ENCODE measurements at regions not wholly inside any gene's neighbourhood (a gene's known extent, or its start where the extent isn't known, plus 50 kb on each side); places are given as distances from the start of the nearest gene placed in this dataset.

DNA sequence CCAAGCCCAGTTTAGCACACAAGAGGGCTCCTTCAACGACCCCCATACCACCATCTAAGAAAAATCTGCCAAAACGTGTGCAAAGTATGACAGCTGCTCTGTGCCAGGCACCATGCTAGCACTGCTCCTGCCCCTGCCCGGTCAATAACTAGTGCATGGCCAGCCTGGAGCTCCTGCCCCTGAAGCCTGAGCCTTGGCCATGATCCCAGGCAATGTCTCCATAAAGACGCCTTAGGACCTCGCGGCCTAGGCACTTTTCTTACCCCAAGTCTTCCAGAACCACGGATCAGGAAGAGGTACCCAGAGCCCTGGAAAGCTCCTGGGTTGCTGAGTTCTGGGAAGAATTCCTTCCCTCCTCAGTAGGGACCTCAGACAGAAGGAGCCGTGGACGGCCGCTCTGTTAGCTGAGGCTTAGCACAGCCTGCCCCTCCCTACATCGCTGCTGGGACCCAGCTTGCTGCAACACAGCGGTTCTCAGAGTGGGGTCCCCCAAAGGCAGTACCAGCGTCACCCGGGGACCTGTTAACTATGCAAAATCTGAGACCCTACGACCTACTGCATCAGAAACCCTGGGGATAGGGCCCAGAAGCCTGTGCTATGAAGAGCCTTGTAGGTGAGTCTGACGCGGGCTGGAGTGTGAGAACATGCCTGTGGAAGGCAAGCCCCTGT is 117.8 kb upstream of the TWIST2 start:
- DNase-seq (ENCODE audit: extremely low spot score in 2 of 2), result peak; percentile 83 to 88
- TF ChIP-seq, protein P1, sequence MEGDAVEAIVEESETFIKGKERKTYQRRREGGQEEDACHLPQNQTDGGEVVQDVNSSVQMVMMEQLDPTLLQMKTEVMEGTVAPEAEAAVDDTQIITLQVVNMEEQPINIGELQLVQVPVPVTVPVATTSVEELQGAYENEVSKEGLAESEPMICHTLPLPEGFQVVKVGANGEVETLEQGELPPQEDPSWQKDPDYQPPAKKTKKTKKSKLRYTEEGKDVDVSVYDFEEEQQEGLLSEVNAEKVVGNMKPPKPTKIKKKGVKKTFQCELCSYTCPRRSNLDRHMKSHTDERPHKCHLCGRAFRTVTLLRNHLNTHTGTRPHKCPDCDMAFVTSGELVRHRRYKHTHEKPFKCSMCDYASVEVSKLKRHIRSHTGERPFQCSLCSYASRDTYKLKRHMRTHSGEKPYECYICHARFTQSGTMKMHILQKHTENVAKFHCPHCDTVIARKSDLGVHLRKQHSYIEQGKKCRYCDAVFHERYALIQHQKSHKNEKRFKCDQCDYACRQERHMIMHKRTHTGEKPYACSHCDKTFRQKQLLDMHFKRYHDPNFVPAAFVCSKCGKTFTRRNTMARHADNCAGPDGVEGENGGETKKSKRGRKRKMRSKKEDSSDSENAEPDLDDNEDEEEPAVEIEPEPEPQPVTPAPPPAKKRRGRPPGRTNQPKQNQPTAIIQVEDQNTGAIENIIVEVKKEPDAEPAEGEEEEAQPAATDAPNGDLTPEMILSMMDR (IDR thresholded peaks at IDR 0.05), result no peak
- no peak for TF ChIP-seq POLR2A (IDR thresholded peaks at IDR 0.05)
- TF ChIP-seq POLR2AphosphoS5 (IDR thresholded peaks at IDR 0.05; ENCODE audit: insufficient read depth in 1 of 2, low read depth in 1 of 2), result no peak
- Histone ChIP-seq H3K4me1 (peaks cover 38% of the 10 kb centered on the region), H3K36me3 (no peaks in the 10 kb centered on the region), H3K27ac (peak overlapping the region; percentile 90), H3K27me3 (no peaks in the 10 kb centered on the region), H3K9me3 (no peaks in the 10 kb centered on the region), H3K4me3 (no peak overlapping the region)
- intact Hi-C loops (cut with DNase I), result no loop called here

GRCh38 chr2:238730881-238731280 is 117.0 kb upstream of the TWIST2 start:
- no peaks in the 10 kb centered on the region for H3K27me3 ChIP-seq
- H3K9me3 ChIP-seq, result no peaks in the 10 kb centered on the region
- intact Hi-C loops (cut with DNase I), result no loop called here
- H3K27ac ChIP-seq, result peak overlapping the region; percentile 90
- H3K4me1 ChIP-seq, result peaks cover 37% of the 10 kb centered on the region
- TF ChIP-seq, protein P1 (IDR thresholded peaks at IDR 0.05), result no peak
- TF ChIP-seq POLR2AphosphoS5 (IDR thresholded peaks at IDR 0.05; ENCODE audit: insufficient read depth in 1 of 2, low read depth in 1 of 2) (no peak), POLR2A (IDR thresholded peaks at IDR 0.05) (no peak)
- H3K36me3 ChIP-seq, result no peaks in the 10 kb centered on the region
- no peak for DNase-seq (ENCODE audit: extremely low spot score in 2 of 2)
- no peak overlapping the region for H3K4me3 ChIP-seq

DNA sequence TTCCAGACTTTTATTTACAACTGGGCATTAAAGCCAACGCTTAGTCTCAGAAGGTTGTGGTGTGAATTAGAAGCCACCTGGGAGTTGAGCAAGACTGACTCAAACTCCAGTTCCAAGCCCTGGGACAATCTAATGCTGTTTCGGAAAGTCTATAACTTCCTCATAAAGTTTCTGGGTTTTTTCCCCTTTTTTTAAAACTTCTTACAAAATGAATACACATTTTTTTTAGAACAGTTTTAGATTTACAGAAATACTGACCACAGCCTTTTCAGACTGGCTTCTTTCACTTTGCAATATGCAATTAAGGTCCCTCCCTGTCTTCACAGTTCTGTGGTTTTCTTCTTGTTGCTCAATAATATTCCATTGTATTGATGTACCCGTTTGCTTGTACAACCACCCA is 115.9 kb upstream of the TWIST2 start:
- Histone ChIP-seq H3K9me3 (no peaks in the 10 kb centered on the region), H3K27me3 (no peaks in the 10 kb centered on the region), H3K4me3 (no peak overlapping the region), H3K4me1 (peaks cover 28% of the 10 kb centered on the region), H3K36me3 (no peaks in the 10 kb centered on the region), H3K27ac (peak overlapping the region; percentile 11)
- TF ChIP-seq POLR2AphosphoS5 (IDR thresholded peaks at IDR 0.05; ENCODE audit: insufficient read depth in 1 of 2, low read depth in 1 of 2) (no peak), POLR2A (IDR thresholded peaks at IDR 0.05) (no peak)
- TF ChIP-seq, protein P1 (IDR thresholded peaks at IDR 0.05), result no peak
- intact Hi-C loops (cut with DNase I), result no loop called here
- DNase-seq (ENCODE audit: extremely low spot score in 2 of 2), result no peak

- no peak for TF ChIP-seq POLR2AphosphoS5 (IDR thresholded peaks at IDR 0.05; ENCODE audit: insufficient read depth in 1 of 2, low read depth in 1 of 2)
- no peak for TF ChIP-seq POLR2A (IDR thresholded peaks at IDR 0.05)
- TF ChIP-seq, protein P1 (IDR thresholded peaks at IDR 0.05), result no peak
- Histone ChIP-seq H3K36me3 (no peaks in the 10 kb centered on the region), H3K4me3 (no peak overlapping the region), H3K4me1 (no peaks in the 10 kb centered on the region), H3K27ac (no peak overlapping the region), H3K9me3 (no peaks in the 10 kb centered on the region), H3K27me3 (no peaks in the 10 kb centered on the region)
- intact Hi-C loops (cut with DNase I), result no loop called here
- DNase-seq (ENCODE audit: extremely low spot score in 2 of 2), result peak in 1 of 2 donors; percentile 74
Measured at GRCh38 chr2:238738917-238739316, 109.0 kb upstream of the TWIST2 start.

DNA sequence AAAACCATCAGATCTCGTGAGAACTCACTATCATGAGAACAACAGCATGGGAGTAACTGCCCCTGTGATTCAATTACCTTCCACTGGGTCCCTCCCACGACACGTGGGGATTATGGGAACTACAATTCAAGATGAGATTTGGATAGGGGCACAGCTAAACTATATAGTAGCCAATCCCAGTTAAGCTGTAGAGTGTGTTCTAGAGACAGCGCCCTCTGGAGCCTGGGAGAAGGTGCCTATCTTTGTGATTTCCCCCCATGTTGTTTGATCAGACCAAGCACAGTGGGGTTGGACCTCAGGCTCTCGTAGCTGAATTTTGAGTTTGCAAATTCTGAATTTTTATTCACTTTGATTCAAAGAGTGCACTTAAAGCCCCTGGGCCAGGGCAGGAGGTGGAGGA is 108.2 kb upstream of the TWIST2 start:
- intact Hi-C loops (cut with DNase I), result no loop called here
- TF ChIP-seq POLR2AphosphoS5 (IDR thresholded peaks at IDR 0.05; ENCODE audit: insufficient read depth in 1 of 2, low read depth in 1 of 2), result no peak
- no peak for TF ChIP-seq POLR2A (IDR thresholded peaks at IDR 0.05)
- TF ChIP-seq, protein P1 (IDR thresholded peaks at IDR 0.05), result no peak
- H3K36me3 ChIP-seq, result no peaks in the 10 kb centered on the region
- peak in 1 of 2 donors; percentile 22 for DNase-seq (ENCODE audit: extremely low spot score in 2 of 2)
- H3K4me3 ChIP-seq, result no peak overlapping the region
- no peaks in the 10 kb centered on the region for H3K27me3 ChIP-seq
- H3K27ac ChIP-seq, result no peak overlapping the region
- H3K9me3 ChIP-seq, result no peaks in the 10 kb centered on the region
- H3K4me1 ChIP-seq, result no peaks in the 10 kb centered on the region

Measured in vagina (tissue), 2 donors.